G401 (cell line): ENCODE measurements at regions not wholly inside any gene's neighbourhood (a gene's known extent, or its start where the extent isn't known, plus 50 kb on each side); places are given as distances from the start of the nearest gene placed in this dataset.
A peak's percentile ranks its signal among the peaks of the same experiment; 100 is the strongest.

Experiments used
- DNase-seq: peaks from one replicate; pipeline ENCODE4 v3.0.0-alpha.2; 2015; ENCODE audit warnings: low spot score
- in situ Hi-C: cut with HindIII; loops from 2 replicates; pipeline ENCODE4 v1.10.0; 2016; ENCODE audit warnings: low sequenced_read_pairs, mixed read lengths

DNA sequence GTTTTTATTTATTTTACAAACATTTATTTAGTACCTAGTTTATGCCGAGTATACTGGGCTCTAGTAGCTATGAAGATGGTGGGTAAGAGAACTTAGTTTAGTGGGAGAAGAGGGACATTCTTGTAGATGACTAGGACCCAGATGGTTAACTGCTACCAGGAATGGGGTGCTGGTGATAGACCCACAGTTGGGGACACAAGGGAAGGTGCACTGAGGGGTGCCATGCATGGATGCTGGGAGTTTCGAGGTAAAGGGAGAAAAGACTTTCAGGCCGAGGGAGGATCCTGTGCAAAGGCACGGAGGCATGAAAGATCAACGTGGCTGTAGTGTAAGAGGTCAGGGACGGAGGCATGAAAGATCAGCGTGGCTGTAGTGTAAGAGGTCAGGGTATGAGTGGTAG is 204.2 kb upstream of the HABP2 start:
- in situ Hi-C loops, result no loop called here
- DNase-seq, result no peak

DNA sequence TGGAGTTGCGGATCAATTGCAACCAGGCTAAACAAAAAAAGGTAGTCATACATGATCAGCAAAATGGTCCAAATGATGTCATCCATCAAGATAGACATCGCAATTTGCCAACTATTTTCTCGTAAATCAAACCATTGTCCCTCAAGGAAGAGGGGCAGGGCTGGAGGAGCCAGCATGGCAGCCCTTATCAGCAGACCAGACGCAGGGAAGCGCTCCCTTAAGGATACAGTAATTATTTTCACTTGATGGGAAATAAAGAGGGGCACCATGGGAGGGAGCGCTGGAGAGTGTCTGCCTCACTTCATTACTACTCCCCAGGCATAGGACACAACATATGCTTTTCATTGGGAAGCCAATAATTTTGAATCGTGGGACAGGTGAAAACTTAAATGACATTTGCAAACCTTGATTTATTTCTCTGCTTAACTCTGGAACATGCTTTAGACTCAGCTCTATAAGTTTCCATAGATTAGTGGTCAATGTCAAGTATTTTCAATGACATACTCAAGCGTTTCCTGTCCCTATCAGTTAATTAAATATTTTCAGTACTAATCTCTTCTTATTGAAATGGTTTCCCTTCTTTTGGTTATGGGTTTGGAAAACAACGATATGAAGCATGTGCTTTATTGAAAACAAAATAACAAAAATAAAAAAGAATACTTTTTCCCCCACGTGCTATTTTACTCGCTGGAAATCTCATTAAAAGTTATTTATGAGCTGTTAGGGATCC is 202.4 kb upstream of the HABP2 start:
- no peak for DNase-seq
- in situ Hi-C loops, result no loop called here

GRCh38 chr10:113354711-113355110 is 198.1 kb upstream of the HABP2 start:
- in situ Hi-C loops, result no loop called here
- DNase-seq, result no peak

- no peak for DNase-seq
- in situ Hi-C loops, result no loop called here
Measured at GRCh38 chr10:113356794-113357680, 195.8 kb upstream of the HABP2 start.

DNA sequence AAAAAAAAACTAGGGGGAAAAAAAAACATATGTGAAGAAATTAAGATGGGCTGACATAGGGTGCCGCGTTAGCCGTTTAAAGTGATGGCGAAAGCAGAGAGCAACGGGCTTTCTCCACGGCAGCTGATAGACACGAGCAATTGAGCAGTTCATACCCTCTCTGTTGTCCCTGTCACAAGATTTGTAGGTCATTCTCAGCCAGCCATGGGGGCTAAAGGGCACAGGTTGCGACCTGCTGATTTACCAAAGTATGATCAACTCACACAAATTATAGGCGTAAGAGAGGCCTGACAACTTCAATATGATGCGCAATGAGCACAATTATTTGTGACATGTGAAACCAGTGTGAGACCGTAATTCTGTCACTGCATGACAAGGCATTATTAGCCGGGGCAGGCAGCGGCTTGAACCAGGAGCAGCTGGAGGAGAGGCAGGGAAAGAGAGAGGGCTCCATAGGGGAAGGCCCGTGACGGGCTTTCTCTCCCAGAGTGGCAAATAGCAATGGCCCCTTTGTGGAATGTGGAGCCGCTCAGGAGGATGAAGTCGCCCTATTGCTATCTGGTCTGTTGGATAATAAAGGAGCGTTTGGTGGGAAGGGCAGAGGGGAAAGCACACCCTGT is 195.1 kb upstream of the HABP2 start:
- DNase-seq, result no peak
- in situ Hi-C loops, result no loop called here

- DNase-seq, result no peak
- in situ Hi-C loops, result no loop called here
Measured at GRCh38 chr10:113359655-113360054, 193.2 kb upstream of the HABP2 start.

DNA sequence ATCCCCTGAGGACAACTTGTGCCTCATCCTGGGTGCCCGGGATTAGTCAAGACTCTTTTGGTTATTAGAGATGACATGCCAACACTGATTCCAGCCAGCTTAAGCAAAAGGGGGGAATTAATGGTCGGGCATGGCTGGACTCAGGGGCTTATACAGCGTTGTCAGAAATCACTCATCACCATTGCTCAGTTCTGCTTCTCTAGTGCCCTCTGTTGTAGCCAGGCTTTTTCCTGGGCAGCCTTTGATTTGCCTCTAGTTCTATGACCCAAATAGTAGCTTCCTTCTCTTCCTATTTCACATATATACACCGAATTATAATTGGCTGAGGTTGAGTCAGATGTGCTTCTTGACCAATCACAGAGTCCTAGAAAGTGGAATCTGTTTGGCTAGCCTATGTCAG is 192.0 kb upstream of the HABP2 start:
- no peak for DNase-seq
- in situ Hi-C loops, result no loop called here

- DNase-seq, result no peak
- in situ Hi-C loops, result no loop called here
Measured at GRCh38 chr10:113362645-113363091, 190.2 kb upstream of the HABP2 start.

- no peak for DNase-seq
- in situ Hi-C loops, result no loop called here
Measured at GRCh38 chr10:113364227-113364626, 188.6 kb upstream of the HABP2 start.

DNA sequence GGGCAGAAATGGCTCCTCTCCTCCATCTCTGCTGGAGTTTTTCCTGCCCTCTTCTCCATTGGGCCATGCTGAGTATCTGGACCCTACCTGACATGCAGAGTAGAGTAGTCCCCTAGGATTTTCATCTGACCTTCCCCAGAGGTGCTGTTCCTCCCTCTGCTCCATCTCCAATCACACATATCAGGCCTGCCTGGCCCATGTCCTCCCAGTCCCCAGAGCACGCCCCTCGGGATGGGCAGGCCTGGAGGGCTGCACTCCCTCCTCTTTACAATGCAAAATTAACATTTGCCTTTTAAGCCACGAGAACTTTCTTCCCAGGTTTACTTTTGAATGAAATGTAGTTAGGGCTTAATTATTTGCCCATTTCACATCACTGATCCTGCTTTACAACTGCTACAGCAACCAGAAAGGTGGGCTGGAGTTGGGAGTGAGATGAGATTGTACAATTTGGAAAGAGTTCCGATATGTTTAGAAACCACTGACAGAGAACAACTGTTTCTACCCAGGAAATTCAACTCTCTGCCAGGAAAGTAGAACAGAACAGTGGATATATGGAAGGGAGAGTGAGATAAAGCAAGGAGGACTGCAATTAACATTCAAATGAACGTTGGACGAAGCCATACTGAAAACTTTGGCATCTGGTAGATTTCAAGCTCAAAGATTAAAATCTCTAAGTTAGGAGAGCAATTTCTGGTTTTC is 184.0 kb upstream of the HABP2 start:
- in situ Hi-C loops, result no loop called here
- no peak for DNase-seq

GRCh38 chr10:113369365-113369694 is 183.5 kb upstream of the HABP2 start:
- in situ Hi-C loops, result no loop called here
- DNase-seq, result no peak

- no peak for DNase-seq
- in situ Hi-C loops, result no loop called here
Measured at GRCh38 chr10:113376428-113376827, 176.4 kb upstream of the HABP2 start.

- in situ Hi-C loops, result no loop called here
- no peak for DNase-seq
Measured at GRCh38 chr10:113379091-113379490, 173.8 kb upstream of the HABP2 start.

DNA sequence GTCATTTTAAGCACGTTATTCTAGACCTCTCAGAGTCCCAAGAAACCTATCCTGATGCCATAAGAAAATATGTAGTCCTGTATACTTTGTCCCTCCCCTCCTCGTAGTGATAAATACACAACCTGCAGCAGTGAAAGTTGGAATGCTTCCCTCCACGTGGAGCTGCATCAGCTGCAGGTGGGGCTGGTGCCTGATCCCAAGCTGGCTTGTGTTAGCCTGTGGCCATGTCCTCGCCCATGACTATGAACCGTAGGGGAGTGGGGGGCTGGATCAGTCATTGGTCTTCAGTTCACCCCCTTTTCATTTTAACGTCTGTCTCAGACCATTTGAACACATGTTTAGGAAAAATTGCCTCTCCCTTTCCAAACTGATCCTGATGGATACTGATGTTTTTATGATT is 171.4 kb upstream of the HABP2 start:
- in situ Hi-C loops, result no loop called here
- no peak for DNase-seq

- in situ Hi-C loops, result no loop called here
- no peak for DNase-seq
Measured at GRCh38 chr10:113381981-113382509, 170.8 kb upstream of the HABP2 start.

- in situ Hi-C loops, result no loop called here
- DNase-seq, result peak; percentile 13
Measured at GRCh38 chr10:113382691-113383090, 170.2 kb upstream of the HABP2 start.

- in situ Hi-C loops, result no loop called here
- no peak for DNase-seq
Measured at GRCh38 chr10:113384181-113384580, 168.7 kb upstream of the HABP2 start.

GRCh38 chr10:113385021-113385999 is 167.5 kb upstream of the HABP2 start:
- DNase-seq, result peak; percentile 74
- in situ Hi-C loops, result no loop called here
